SK-N-SH treated with all-trans-retinoic acid at 6 μM for 48 hours (cell line): ENCODE measurements at regions not wholly inside any gene's neighbourhood (a gene's known extent, or its start where the extent isn't known, plus 50 kb on each side); places are given as distances from the start of the nearest gene placed in this dataset.

Experiments
- ATAC-seq: fragments of 200-7000 bp; cut with Tn5 transposase; 3 replicates; pipeline ENCODE4 v1.9.1; 2020; ENCODE audit warnings: mild to moderate bottlenecking, moderate library complexity
- BACH2 ChIP-seq: fragments of 250-450 bp; sonication (Bioruptor Pico); IDR thresholded peaks from 2 replicates; pipeline ENCODE4 v1.9.0; 2021; ENCODE audit warnings: mild to moderate bottlenecking, borderline replicate concordance
- CREB5 ChIP-seq: fragments of 250-450 bp; sonication (Bioruptor Pico); IDR thresholded peaks from 2 replicates; pipeline ENCODE4 v1.5.1; 2020; ENCODE audit warnings: low read depth, mild to moderate bottlenecking, moderate library complexity
- CSDC2 ChIP-seq: fragments of 250-450 bp; sonication (Bioruptor Pico); IDR thresholded peaks from 2 replicates; pipeline ENCODE4 v1.5.0; 2020; ENCODE audit warnings: mild to moderate bottlenecking, moderate library complexity
- CSRNP3 ChIP-seq: fragments of 250-450 bp; sonication (Bioruptor Pico); IDR thresholded peaks from 2 replicates; pipeline ENCODE4 v1.5.1; 2021; ENCODE audit warnings: mild to moderate bottlenecking, moderate library complexity
- ESRRG ChIP-seq: fragments of 250-450 bp; sonication (Bioruptor Pico); IDR thresholded peaks from 2 replicates; pipeline ENCODE4 v1.6.1; 2021; ENCODE audit warnings: mild to moderate bottlenecking
- GLIS3 ChIP-seq: fragments of 250-450 bp; sonication (Bioruptor Pico); IDR thresholded peaks from 2 replicates; pipeline ENCODE4 v1.5.0; 2020; ENCODE audit warnings: mild to moderate bottlenecking, moderate library complexity
- OSR1 ChIP-seq: fragments of 250-450 bp; sonication (Bioruptor Pico); IDR thresholded peaks from 2 replicates; pipeline ENCODE4 v1.8.0; 2022; ENCODE audit warnings: moderate library complexity, mild to moderate bottlenecking, inconsistent platforms
- PATZ1 ChIP-seq: fragments of 250-450 bp; sonication (Bioruptor Pico); IDR thresholded peaks from 2 replicates; pipeline ENCODE4 v1.8.0; 2020; ENCODE audit warnings: mild to moderate bottlenecking, moderate library complexity, borderline replicate concordance
- POU6F1 ChIP-seq: fragments of 250-450 bp; sonication (Bioruptor Pico); IDR thresholded peaks from 2 replicates; pipeline ENCODE4 v1.8.0; 2021; ENCODE audit warnings: low read depth, mild to moderate bottlenecking, moderate library complexity, borderline replicate concordance
- PPARA ChIP-seq: fragments of 250-450 bp; sonication (Bioruptor Pico); IDR thresholded peaks from 2 replicates; pipeline ENCODE4 v1.5.0; 2020; ENCODE audit warnings: mild to moderate bottlenecking, borderline replicate concordance
- RARB ChIP-seq: fragments of 250-450 bp; sonication (Bioruptor Pico); IDR thresholded peaks from 2 replicates; pipeline ENCODE4 v1.8.0; 2021; ENCODE audit warnings: mild to moderate bottlenecking, moderate library complexity
- SNAI2 ChIP-seq: fragments of 250-450 bp; sonication (Bioruptor Pico); IDR thresholded peaks from 2 replicates; pipeline ENCODE4 v1.5.0; 2020; ENCODE audit warnings: mild to moderate bottlenecking, moderate library complexity
- TCF4 ChIP-seq: fragments of 250-450 bp; sonication (Bioruptor Pico); IDR thresholded peaks from 2 replicates; pipeline ENCODE4 v1.8.0; 2021; ENCODE audit warnings: mild to moderate bottlenecking, moderate library complexity, borderline replicate concordance
- TOX ChIP-seq: fragments of 250-450 bp; sonication (Bioruptor Pico); IDR thresholded peaks from 2 replicates; pipeline ENCODE4 v1.8.0; 2021; ENCODE audit warnings: mild to moderate bottlenecking, moderate library complexity, borderline replicate concordance
- ZC3H10 ChIP-seq: fragments of 250-450 bp; sonication (Bioruptor Pico); IDR thresholded peaks from 2 replicates; pipeline ENCODE4 v1.5.1; 2021; ENCODE audit warnings: mild to moderate bottlenecking, moderate library complexity
- ZFP3 ChIP-seq: fragments of 250-450 bp; sonication (Bioruptor Pico); IDR thresholded peaks from 2 replicates; pipeline ENCODE4 v1.5.0; 2020; ENCODE audit warnings: mild to moderate bottlenecking, moderate library complexity
- ZFP30 ChIP-seq: fragments of 450-650 bp; formaldehyde crosslinking; IDR thresholded peaks from 2 replicates; pipeline ENCODE4 v1.5.0; 2022; ENCODE audit warnings: mild to moderate bottlenecking, moderate library complexity
- ZNF565 ChIP-seq: fragments of 450-650 bp; formaldehyde crosslinking; conservative IDR thresholded peaks from 2 replicates; pipeline ENCODE4 v1.5.0; 2020; ENCODE audit warnings: low read depth, mild to moderate bottlenecking, moderate library complexity
- ZNF70 ChIP-seq: fragments of 450-650 bp; formaldehyde crosslinking; IDR thresholded peaks from 2 replicates; pipeline ENCODE4 v1.5.0; 2020; ENCODE audit warnings: mild to moderate bottlenecking, moderate library complexity
- ZNF8 ChIP-seq: fragments of 450-650 bp; formaldehyde crosslinking; IDR thresholded peaks from 2 replicates; pipeline ENCODE4 v1.5.0; 2020; ENCODE audit warnings: mild to moderate bottlenecking, moderate library complexity

GRCh38 chr1:218882454-218882853 lies 291.2 kb upstream of the LYPLAL1 start:
- no peak for TF ChIP-seq OSR1
- TF ChIP-seq GLIS3 (CRISPR knock-in tag), result no peak
- no peak for TF ChIP-seq TCF4

GRCh38 chr1:218886101-218886871 lies 287.4 kb upstream of the LYPLAL1 start:
- TF ChIP-seq ZNF565 (CRISPR knock-in tag) (no peak), POU6F1 (CRISPR knock-in tag) (no peak), ESRRG (CRISPR knock-in tag) (no peak), TOX (no peak)
- ATAC-seq, result peak; percentile 79

More at GRCh38 chr1:218882454-218882853, 291.2 kb upstream of the LYPLAL1 start:
- no peak for ATAC-seq

- ATAC-seq, result peak; percentile 52
Observed at GRCh38 chr1:218887141-218887925, 286.3 kb upstream of the LYPLAL1 start.

More at GRCh38 chr1:218887141-218887925, 286.3 kb upstream of the LYPLAL1 start:
- no peak for TF ChIP-seq CREB5 (CRISPR knock-in tag)
- TF ChIP-seq PPARA, result no peak
- TF ChIP-seq PATZ1 (CRISPR knock-in tag), result no peak
- TF ChIP-seq OSR1, result no peak
- TF ChIP-seq GLIS3 (CRISPR knock-in tag), result no peak
- TF ChIP-seq ESRRG (CRISPR knock-in tag), result no peak
- no peak for TF ChIP-seq RARB (CRISPR knock-in tag)
- no peak for TF ChIP-seq CSRNP3 (CRISPR knock-in tag)
- TF ChIP-seq ZNF70, result no peak
- TF ChIP-seq ZFP30, result no peak
- TF ChIP-seq ZNF8, result no peak
- TF ChIP-seq SNAI2 (CRISPR knock-in tag), result no peak
- no peak for TF ChIP-seq ZC3H10
- no peak for TF ChIP-seq POU6F1 (CRISPR knock-in tag)
- TF ChIP-seq CSDC2 (CRISPR knock-in tag), result no peak
- no peak for TF ChIP-seq TCF4
- TF ChIP-seq BACH2 (CRISPR knock-in tag), result no peak
- no peak for TF ChIP-seq ZFP3 (CRISPR knock-in tag)
- TF ChIP-seq ZNF565 (CRISPR knock-in tag), result no peak
